Neural cell (in vitro differentiated cells): ENCODE measurements at regions not wholly inside any gene's neighbourhood (a gene's known extent, or its start where the extent isn't known, plus 50 kb on each side); places are given as distances from the start of the nearest gene placed in this dataset.

Source experiments
- H2AFZ ChIP-seq: fragments of 200-600, 300-800 bp; sonication (generic), shearing (Covaris generic); 2 replicates; pipeline ENCODE4 v1.6.0; 2014; ENCODE audit warnings: low read depth, mild to moderate bottlenecking, antibody characterized with exemption, low read length, moderate library complexity
- H3F3A ChIP-seq: fragments of 200-600 bp; shearing (Covaris generic); 2 replicates; pipeline ENCODE4 v1.6.1; 2016; ENCODE audit warnings: mild to moderate bottlenecking, moderate library complexity, mixed read lengths, antibody characterized with exemption, low read length; ENCODE audit not compliant: insufficient read depth, poor library complexity, severe bottlenecking
- H3K27ac ChIP-seq: fragments of 200-600, 300-800 bp; sonication (generic), shearing (Covaris generic); 2 replicates; pipeline ENCODE4 v1.5.1; 2014; ENCODE audit warnings: mild to moderate bottlenecking, low read length, moderate library complexity
- H3K27me3 ChIP-seq: fragments of 300-800, 200-600 bp; sonication (generic), shearing (Covaris generic); 2 replicates; pipeline ENCODE4 v1.6.0; 2014; ENCODE audit warnings: mild to moderate bottlenecking, low read depth, low read length, moderate library complexity; ENCODE audit not compliant: insufficient read depth
- H3K36me3 ChIP-seq: fragments of 300-800, 200-600 bp; sonication (generic), shearing (Covaris generic); 2 replicates; pipeline ENCODE4 v1.5.1; 2014; ENCODE audit warnings: mild to moderate bottlenecking, antibody characterized with exemption, low read length, moderate library complexity; ENCODE audit not compliant: insufficient read depth
- H3K4me2 ChIP-seq: fragments of 300-800, 200-600 bp; sonication (generic), shearing (Covaris generic); 2 replicates; pipeline ENCODE4 v1.6.0; 2014; ENCODE audit warnings: mild to moderate bottlenecking, low read length
- H3K4me3 ChIP-seq: fragments of 300-800, 200-600 bp; sonication (generic), shearing (Covaris generic); 2 replicates; pipeline ENCODE4 v1.5.1; 2014; ENCODE audit warnings: mild to moderate bottlenecking, low read length, moderate library complexity
- H3K79me2 ChIP-seq: fragments of 200-600 bp; shearing (Covaris generic); replicated peaks from 2 replicates; pipeline ENCODE4 v1.6.0; 2014; ENCODE audit warnings: mild to moderate bottlenecking, low read length, moderate library complexity; ENCODE audit not compliant: insufficient read depth
- H3K9ac ChIP-seq: fragments of 300-800, 200-600 bp; sonication (generic), shearing (Covaris generic); 2 replicates; pipeline ENCODE4 v1.6.1; 2016; ENCODE audit warnings: mild to moderate bottlenecking, low read length, mixed read lengths
- H3K9me2 ChIP-seq: fragments of 200-600 bp; shearing (Covaris generic); 2 replicates; pipeline ENCODE4 v1.6.1; 2016; ENCODE audit warnings: mild to moderate bottlenecking, low read length, mixed read lengths; ENCODE audit not compliant: insufficient read depth
- H3K9me3 ChIP-seq: fragments of 200-600, 300-800 bp; sonication (generic), shearing (Covaris generic); 2 replicates; pipeline ENCODE4 v1.6.1; 2016; ENCODE audit warnings: mild to moderate bottlenecking, mixed run types, low read length, moderate library complexity, mixed read lengths
- H4K20me1 ChIP-seq: fragments of 200-600 bp; shearing (Covaris generic); 2 replicates; pipeline ENCODE4 v1.6.1; 2016; ENCODE audit warnings: mild to moderate bottlenecking, mixed run types; ENCODE audit not compliant: insufficient read depth
- CTCF ChIP-seq: fragments of 450-650 bp; IDR thresholded peaks from 2 replicates; pipeline ENCODE4 v1.5.1; 2014; ENCODE audit warnings: antibody characterized with exemption, mild to moderate bottlenecking, moderate library complexity; ENCODE audit not compliant: poor library complexity, severe bottlenecking
- EP300 ChIP-seq: fragments of 450-650 bp; conservative IDR thresholded peaks from 2 replicates; pipeline ENCODE4 v1.6.1; 2014; ENCODE audit warnings: antibody characterized with exemption, mild to moderate bottlenecking, moderate library complexity; ENCODE audit not compliant: poor library complexity, severe bottlenecking
- EZH2 ChIP-seq: fragments of 200-600, 300-800 bp; shearing (Covaris generic), sonication (generic); IDR thresholded peaks from 2 replicates; pipeline ENCODE4 v1.6.1; 2014; ENCODE audit warnings: antibody characterized with exemption, low read length, borderline replicate concordance, mild to moderate bottlenecking; ENCODE audit not compliant: insufficient read depth, poor library complexity, severe bottlenecking
- MXI1 ChIP-seq: fragments of 450-650 bp; conservative IDR thresholded peaks from 2 replicates; pipeline ENCODE4 v1.6.1; 2014; ENCODE audit warnings: antibody characterized with exemption, mild to moderate bottlenecking; ENCODE audit not compliant: poor library complexity, severe bottlenecking
- POLR2AphosphoS5 ChIP-seq: IDR thresholded peaks from 2 replicates; pipeline ENCODE4 v1.6.1; 2012
- RAD21 ChIP-seq: fragments of 450-650 bp; conservative IDR thresholded peaks from 2 replicates; pipeline ENCODE4 v1.6.1; 2014; ENCODE audit warnings: antibody characterized with exemption, mild to moderate bottlenecking, moderate library complexity
- REST ChIP-seq: IDR thresholded peaks from 2 replicates; pipeline ENCODE4 v1.6.1; 2012; ENCODE audit warnings: borderline replicate concordance
- SMC3 ChIP-seq: fragments of 450-650 bp; conservative IDR thresholded peaks from 2 replicates; pipeline ENCODE4 v1.6.1; 2014; ENCODE audit warnings: antibody characterized with exemption, mild to moderate bottlenecking, moderate library complexity; ENCODE audit not compliant: poor library complexity

GRCh38 chr4:147050356-147050765 lies 104.7 kb upstream of the TTC29 start:
- no peak overlapping the region for H3K4me2 ChIP-seq
- H3K9me3 ChIP-seq = no peaks in the 10 kb centered on the region
- H3K9ac ChIP-seq = no peak overlapping the region
- TF ChIP-seq POLR2AphosphoS5 (no peak), MXI1 (no peak), CTCF (no peak), EZH2 (no peak), REST (no peak), RAD21 (no peak), SMC3 (no peak), EP300 (no peak)
- H4K20me1 ChIP-seq = no peaks in the 10 kb centered on the region
- no peak overlapping the region for H2AFZ ChIP-seq
- no peaks in the 10 kb centered on the region for H3K27me3 ChIP-seq
- H3F3A ChIP-seq = no peaks in the 10 kb centered on the region
- no peaks in the 10 kb centered on the region for H3K79me2 ChIP-seq
- no peak overlapping the region for H3K27ac ChIP-seq
- no peaks in the 10 kb centered on the region for H3K9me2 ChIP-seq
- no peaks in the 10 kb centered on the region for H3K36me3 ChIP-seq
- H3K4me3 ChIP-seq = no peak overlapping the region

GRCh38 chr4:147052361-147052760 lies 106.7 kb upstream of the TTC29 start:
- Histone ChIP-seq H3K9me2 (no peaks in the 10 kb centered on the region), H3K9ac (no peak overlapping the region), H3K36me3 (no peaks in the 10 kb centered on the region), H2AFZ (no peak overlapping the region), H3K4me3 (no peak overlapping the region), H3F3A (no peaks in the 10 kb centered on the region), H3K9me3 (no peaks in the 10 kb centered on the region), H3K4me2 (no peak overlapping the region), H3K27ac (no peak overlapping the region), H3K79me2 (no peaks in the 10 kb centered on the region), H3K27me3 (no peaks in the 10 kb centered on the region), H4K20me1 (no peaks in the 10 kb centered on the region)
- TF ChIP-seq REST (no peak), EZH2 (no peak)
